IPS-NIHi7 (cell line): ENCODE measurements at regions not wholly inside any gene's neighbourhood (a gene's known extent, or its start where the extent isn't known, plus 50 kb on each side); places are given as distances from the start of the nearest gene placed in this dataset.
"Not testable (repeated sequence)": the region's sequence is repeated elsewhere in the genome, so short reads cannot be mapped to it uniquely, and the experiment has no call there.

ENCODE experiments used
- DNase-seq: peaks from one replicate; pipeline ENCODE4 v3.0.0; 2012; ENCODE audit warnings: mixed read lengths; ENCODE audit errors: extremely low spot score

- not testable (repeated sequence) for DNase-seq
These were observed 89.3 kb downstream of the KCNJ18 start for GRCh38 chr17:21781666-21782024.

- DNase-seq, result not testable (repeated sequence)
These were observed 89.8 kb downstream of the KCNJ18 start for GRCh38 chr17:21782107-21782506.

- DNase-seq, result not testable (repeated sequence)
These were observed 90.3 kb downstream of the KCNJ18 start for GRCh38 chr17:21782604-21783003.

GRCh38 chr17:21783017-21783416 lies 90.7 kb downstream of the KCNJ18 start:
- not testable (repeated sequence) for DNase-seq

- not testable (repeated sequence) for DNase-seq
These were observed 121.9 kb downstream of the KCNJ18 start for GRCh38 chr17:21814272-21814671.

- DNase-seq, result peak; percentile 6
These were observed 122.5 kb downstream of the KCNJ18 start for GRCh38 chr17:21814776-21815175.

GRCh38 chr17:21815352-21816063 lies 123.2 kb downstream of the KCNJ18 start:
- peak; percentile 0 for DNase-seq

GRCh38 chr17:21816592-21817567 lies 124.6 kb downstream of the KCNJ18 start:
- no peak for DNase-seq

- peak; percentile 4 for DNase-seq
These were observed 125.6 kb downstream of the KCNJ18 start for GRCh38 chr17:21817791-21818364.

GRCh38 chr17:21823090-21823489 lies 130.8 kb downstream of the KCNJ18 start:
- DNase-seq, result no peak

- no peak for DNase-seq
These were observed 131.3 kb downstream of the KCNJ18 start for GRCh38 chr17:21823643-21824042.

- no peak for DNase-seq
These were observed 149.5 kb downstream of the KCNJ18 start for GRCh38 chr17:21841839-21842238.

GRCh38 chr17:21842332-21843317 lies 150.3 kb downstream of the KCNJ18 start:
- no peak for DNase-seq

GRCh38 chr17:21843318-21843865 lies 151.1 kb downstream of the KCNJ18 start:
- DNase-seq, result no peak

GRCh38 chr17:21843951-21844590 lies 151.7 kb downstream of the KCNJ18 start:
- DNase-seq, result no peak

- not testable (repeated sequence) for DNase-seq
These were observed 156.2 kb downstream of the KCNJ18 start for GRCh38 chr17:21848510-21848909.

- DNase-seq, result not testable (repeated sequence)
These were observed 156.7 kb downstream of the KCNJ18 start for GRCh38 chr17:21849030-21849429.

GRCh38 chr17:21850614-21851013 lies 158.3 kb downstream of the KCNJ18 start:
- DNase-seq, result not testable (repeated sequence)
